Neural progenitor cell (in vitro differentiated cells): ENCODE measurements at regions not wholly inside any gene's neighbourhood (a gene's known extent, or its start where the extent isn't known, plus 50 kb on each side); places are given as distances from the start of the nearest gene placed in this dataset.
"Not testable (repeated sequence)": the region's sequence is repeated elsewhere in the genome, so short reads cannot be mapped to it uniquely, and the experiment has no call there.

Experiments
- DNase-seq: peaks from one replicate; pipeline ENCODE4 v3.0.0-alpha.2; 2016; ENCODE audit warnings: low spot score
- H2AFZ ChIP-seq: fragments of 200-600 bp; sonication (generic); replicated peaks from 2 replicates; pipeline ENCODE4 v1.6.1; 2016; ENCODE audit warnings: antibody characterized with exemption
- H3F3A ChIP-seq: fragments of 200-600 bp; sonication (generic); 2 replicates; pipeline ENCODE4 v1.6.1; 2016; ENCODE audit warnings: antibody characterized with exemption, low read depth
- H3K27ac ChIP-seq: fragments of 200-600 bp; sonication (generic); 2 replicates; pipeline ENCODE4 v1.5.1; 2016; ENCODE audit warnings: mild to moderate bottlenecking
- H3K27me3 ChIP-seq: fragments of 200-600 bp; sonication (generic); 2 replicates; pipeline ENCODE4 v1.6.1; 2016; ENCODE audit warnings: mild to moderate bottlenecking, moderate library complexity
- H3K36me3 ChIP-seq: fragments of 200-600 bp; sonication (generic); 2 replicates; pipeline ENCODE4 v1.5.1; 2016
- H3K4me1 ChIP-seq: fragments of 200-600 bp; sonication (generic); 2 replicates; pipeline ENCODE4 v1.6.1; 2016; ENCODE audit warnings: mixed run types
- H3K4me2 ChIP-seq: fragments of 200-600 bp; sonication (generic); 2 replicates; pipeline ENCODE4 v1.6.1; 2016
- H3K4me3 ChIP-seq: fragments of 200-600 bp; sonication (generic); 2 replicates; pipeline ENCODE4 v1.5.1; 2016
- H3K79me2 ChIP-seq: fragments of 200-600 bp; sonication (generic); 2 replicates; pipeline ENCODE4 v1.6.1; 2016; ENCODE audit warnings: low read depth
- H3K9ac ChIP-seq: fragments of 200-600 bp; sonication (generic); 2 replicates; pipeline ENCODE4 v1.6.1; 2016
- H3K9me3 ChIP-seq: fragments of 200-600 bp; sonication (generic); 2 replicates; pipeline ENCODE4 v1.5.1; 2016; ENCODE audit warnings: low read depth
- H4K20me1 ChIP-seq: fragments of 200-600 bp; sonication (generic); 2 replicates; pipeline ENCODE4 v1.6.1; 2016; ENCODE audit warnings: low read depth
- H3K27ac Mint-ChIP-seq: 3 replicates; pipeline ENCODE4 v1.8.0; 2021; ENCODE audit warnings: mixed read lengths
- H3K27me3 Mint-ChIP-seq: 2 replicates; pipeline ENCODE4 v1.8.0; 2022; ENCODE audit warnings: low read depth, mild to moderate bottlenecking, inconsistent platforms, moderate library complexity, mixed read lengths; ENCODE audit not compliant: insufficient read depth
- H3K36me3 Mint-ChIP-seq: 3 replicates; pipeline ENCODE4 v1.8.0; 2021; ENCODE audit warnings: mixed read lengths
- H3K4me1 Mint-ChIP-seq: 3 replicates; pipeline ENCODE4 v1.8.0; 2021; ENCODE audit warnings: mixed read lengths
- H3K4me3 Mint-ChIP-seq: 3 replicates; pipeline ENCODE4 v1.8.0; 2021; ENCODE audit warnings: mild to moderate bottlenecking, moderate library complexity, mixed read lengths
- H3K9me3 Mint-ChIP-seq: 3 replicates; pipeline ENCODE4 v1.8.0; 2020; ENCODE audit warnings: mixed read lengths
- CTCF ChIP-seq: fragments of 200-600 bp; sonication (generic); IDR thresholded peaks from 2 replicates; pipeline ENCODE4 v1.5.1; 2017; ENCODE audit warnings: antibody characterized with exemption, mild to moderate bottlenecking
- EZH2 ChIP-seq: fragments of 200-600 bp; sonication (generic); IDR thresholded peaks from 2 replicates; pipeline ENCODE4 v1.6.1; 2017; ENCODE audit warnings: antibody characterized with exemption, mild to moderate bottlenecking, moderate library complexity
- EZH2phosphoT487 ChIP-seq: fragments of 200-600 bp; sonication (generic); IDR thresholded peaks from 2 replicates; pipeline ENCODE4 v1.6.1; 2017; ENCODE audit warnings: antibody characterized with exemption

GRCh38 chr10:37003126-37003525 is 122.3 kb upstream of the ANKRD30A start:
- no peaks in the 10 kb centered on the region for H3F3A ChIP-seq
- H2AFZ ChIP-seq: no peak overlapping the region
- no peak overlapping the region for H3K4me2 ChIP-seq
- H3K36me3 ChIP-seq: no peaks in the 10 kb centered on the region
- no peak overlapping the region for H3K9ac ChIP-seq
- H4K20me1 ChIP-seq: no peaks in the 10 kb centered on the region
- TF ChIP-seq EZH2: no peak
- Mint-ChIP-seq H3K27me3 (no peaks in the 10 kb centered on the region), H3K36me3 (no peaks in the 10 kb centered on the region), H3K4me1 (no peaks in the 10 kb centered on the region), H3K4me3 (no peak overlapping the region), H3K9me3 (peaks cover 14% of the 10 kb centered on the region), H3K27ac (no peak overlapping the region)
- H3K27ac ChIP-seq: no peak overlapping the region
- H3K79me2 ChIP-seq: no peaks in the 10 kb centered on the region
- no peak for DNase-seq
- no peak overlapping the region for H3K4me3 ChIP-seq
- H3K4me1 ChIP-seq: no peaks in the 10 kb centered on the region
- peaks cover 21% of the 10 kb centered on the region for H3K9me3 ChIP-seq
- H3K27me3 ChIP-seq: no peaks in the 10 kb centered on the region

GRCh38 chr10:36995806-36996205 is 129.6 kb upstream of the ANKRD30A start:
- not testable (repeated sequence) for H4K20me1 ChIP-seq, H3K9ac ChIP-seq, H3K27ac Mint-ChIP-seq, H3K4me1 ChIP-seq, H3K27ac ChIP-seq, H3K4me3 Mint-ChIP-seq, H2AFZ ChIP-seq, H3K4me2 ChIP-seq, DNase-seq, H3K79me2 ChIP-seq, H3K4me3 ChIP-seq, H3K27me3 Mint-ChIP-seq, H3K4me1 Mint-ChIP-seq, H3K27me3 ChIP-seq, H3K36me3 Mint-ChIP-seq, H3F3A ChIP-seq, H3K36me3 ChIP-seq
- peaks cover 23% of the 10 kb centered on the region for H3K9me3 ChIP-seq
- peaks cover 30% of the 10 kb centered on the region for H3K9me3 Mint-ChIP-seq

- H3K4me3 ChIP-seq: no peak overlapping the region
- H3K4me3 Mint-ChIP-seq: no peak overlapping the region
- H4K20me1 ChIP-seq: no peaks in the 10 kb centered on the region
- H3K79me2 ChIP-seq: no peaks in the 10 kb centered on the region
- no peaks in the 10 kb centered on the region for H3F3A ChIP-seq
- H3K4me1 Mint-ChIP-seq: no peaks in the 10 kb centered on the region
- H3K9ac ChIP-seq: no peak overlapping the region
- no peak overlapping the region for H3K27ac ChIP-seq
- no peaks in the 10 kb centered on the region for H3K36me3 ChIP-seq
- DNase-seq: no peak
- H3K27me3 Mint-ChIP-seq: no peaks in the 10 kb centered on the region
- H3K27ac Mint-ChIP-seq: no peak overlapping the region
- peaks cover 29% of the 10 kb centered on the region for H3K9me3 ChIP-seq
- H3K36me3 Mint-ChIP-seq: no peaks in the 10 kb centered on the region
- H3K4me2 ChIP-seq: no peak overlapping the region
- H3K4me1 ChIP-seq: no peaks in the 10 kb centered on the region
- no peak for TF ChIP-seq EZH2
- TF ChIP-seq CTCF: no peak
- no peak for TF ChIP-seq EZH2phosphoT487
- no peaks in the 10 kb centered on the region for H3K27me3 ChIP-seq
- H3K9me3 Mint-ChIP-seq: peaks cover 29% of the 10 kb centered on the region
- no peak overlapping the region for H2AFZ ChIP-seq
Observed at GRCh38 chr10:36994886-36995285, 130.5 kb upstream of the ANKRD30A start.

- H3K9me3 Mint-ChIP-seq: peaks cover 42% of the 10 kb centered on the region
- no peaks in the 10 kb centered on the region for H3K27me3 Mint-ChIP-seq
- H3K4me3 ChIP-seq: no peak overlapping the region
- H3K4me1 Mint-ChIP-seq: no peaks in the 10 kb centered on the region
- no peak for DNase-seq
- peaks cover 17% of the 10 kb centered on the region for H3K9me3 ChIP-seq
- H3K36me3 ChIP-seq: no peaks in the 10 kb centered on the region
- no peaks in the 10 kb centered on the region for H4K20me1 ChIP-seq
- no peaks in the 10 kb centered on the region for H3K79me2 ChIP-seq
- H2AFZ ChIP-seq: no peak overlapping the region
- H3K36me3 Mint-ChIP-seq: no peaks in the 10 kb centered on the region
- H3K4me1 ChIP-seq: no peaks in the 10 kb centered on the region
- H3K27me3 ChIP-seq: no peaks in the 10 kb centered on the region
- no peak overlapping the region for H3K27ac Mint-ChIP-seq
- no peak overlapping the region for H3K4me3 Mint-ChIP-seq
- H3K4me2 ChIP-seq: no peak overlapping the region
- TF ChIP-seq EZH2 (no peak), CTCF (no peak), EZH2phosphoT487 (no peak)
- no peak overlapping the region for H3K27ac ChIP-seq
- H3F3A ChIP-seq: no peaks in the 10 kb centered on the region
- no peak overlapping the region for H3K9ac ChIP-seq
Observed at GRCh38 chr10:36989233-36989632, 136.2 kb upstream of the ANKRD30A start.
